HG02938 (cell line): ENCODE measurements at regions not wholly inside any gene's neighbourhood (a gene's known extent, or its start where the extent isn't known, plus 50 kb on each side); places are given as distances from the start of the nearest gene placed in this dataset.
"Not testable (repeated sequence)": the region's sequence is repeated elsewhere in the genome, so short reads cannot be mapped to it uniquely, and the experiment has no call there.

Experiments used
- ATAC-seq: cut with Tn5 transposase; IDR thresholded peaks from one replicate; pipeline ENCODE4 v1.9.1; 2021; ENCODE audit warnings: mild to moderate bottlenecking, moderate library complexity; ENCODE audit not compliant: unreplicated experiment

GRCh38 chr6:137798846-137799245 is 68.2 kb upstream of the TNFAIP3 start:
- ATAC-seq: no peak

GRCh38 chr6:137799950-137800568 is 67.0 kb upstream of the TNFAIP3 start:
- peak; percentile 63 for ATAC-seq

- no peak for ATAC-seq
Observed at GRCh38 chr6:137800762-137801161, 66.3 kb upstream of the TNFAIP3 start.

GRCh38 chr6:137801352-137802114 is 65.5 kb upstream of the TNFAIP3 start:
- ATAC-seq: no peak

- ATAC-seq: no peak
Observed at GRCh38 chr6:137802408-137803182, 64.5 kb upstream of the TNFAIP3 start.

GRCh38 chr6:137804637-137805036 is 62.4 kb upstream of the TNFAIP3 start:
- ATAC-seq: no peak

- ATAC-seq: no peak
Observed at GRCh38 chr6:137805622-137806021, 61.4 kb upstream of the TNFAIP3 start.

- no peak for ATAC-seq
Observed at GRCh38 chr6:137806914-137807682, 60.0 kb upstream of the TNFAIP3 start.

- ATAC-seq: no peak
Observed at GRCh38 chr6:137808191-137808590, 58.9 kb upstream of the TNFAIP3 start.

GRCh38 chr6:137808836-137809315 is 58.2 kb upstream of the TNFAIP3 start:
- ATAC-seq: no peak

GRCh38 chr6:137809895-137810553 is 57.0 kb upstream of the TNFAIP3 start:
- not testable (repeated sequence) for ATAC-seq

- no peak for ATAC-seq
Observed at GRCh38 chr6:137810554-137811120, 56.4 kb upstream of the TNFAIP3 start.

GRCh38 chr6:137811121-137811915 is 55.7 kb upstream of the TNFAIP3 start:
- peak; percentile 91 for ATAC-seq

GRCh38 chr6:137811916-137812553 is 55.0 kb upstream of the TNFAIP3 start:
- ATAC-seq: no peak

GRCh38 chr6:137813308-137813970 is 53.6 kb upstream of the TNFAIP3 start:
- ATAC-seq: no peak

GRCh38 chr6:137814030-137814429 is 53.0 kb upstream of the TNFAIP3 start:
- ATAC-seq: not testable (repeated sequence)

- no peak for ATAC-seq
Observed at GRCh38 chr6:137815692-137816091, 51.4 kb upstream of the TNFAIP3 start.

GRCh38 chr6:137816133-137816579 is 50.9 kb upstream of the TNFAIP3 start:
- ATAC-seq: no peak
